DMS153 treated with DMSO at 0.1 percent for 48 hours (cell line): ENCODE measurements at regions not wholly inside any gene's neighbourhood (a gene's known extent, or its start where the extent isn't known, plus 50 kb on each side); places are given as distances from the start of the nearest gene placed in this dataset.
A peak's percentile ranks its signal among the peaks of the same experiment; 100 is the strongest.

ENCODE experiments used
- DNase-seq: peaks from one replicate; lab custom pipeline; 2025; ENCODE audit not compliant: unreplicated experiment; lab: John Stamatoyannopoulos, UW

DNA sequence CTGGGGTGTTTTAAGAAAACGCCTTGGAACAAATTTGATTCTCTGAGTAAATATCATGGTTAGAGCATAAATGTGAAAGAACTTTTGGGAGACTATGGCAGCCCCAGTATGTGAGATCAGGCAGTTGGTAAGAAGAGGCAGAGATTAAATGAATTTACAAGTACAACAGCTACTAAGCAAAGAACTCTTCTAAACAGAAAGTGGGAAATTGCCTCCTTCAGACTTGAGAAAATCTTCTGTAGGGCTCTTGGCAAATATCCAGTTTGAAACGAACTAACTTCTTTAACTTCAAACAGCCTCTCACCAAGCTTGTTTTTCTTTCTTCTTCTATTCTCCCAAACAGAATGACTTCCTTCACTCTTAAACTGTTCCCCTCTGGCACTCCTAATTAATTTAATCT is 337.7 kb downstream of the SIPA1L2 start:
- DNase-seq, result no peak

DNA sequence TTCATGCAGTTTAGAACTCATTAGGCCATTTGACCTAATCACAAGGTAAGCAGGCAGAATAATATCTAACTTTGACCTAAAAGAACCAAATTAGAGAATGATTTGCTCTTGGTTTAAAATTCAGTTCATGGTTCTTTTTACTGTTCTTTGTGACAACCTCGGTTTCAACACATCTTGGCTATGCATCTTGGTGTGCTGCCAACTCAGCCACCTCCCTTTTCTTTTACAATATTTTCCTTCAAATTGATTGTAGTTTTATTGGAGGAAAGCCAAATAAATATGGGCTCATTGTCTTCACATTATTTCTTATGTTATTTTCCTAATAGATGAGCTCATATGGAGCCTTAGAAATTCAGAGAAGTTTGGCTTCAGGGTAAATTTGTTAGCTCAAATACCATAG is 338.3 kb downstream of the SIPA1L2 start:
- DNase-seq, result no peak

DNA sequence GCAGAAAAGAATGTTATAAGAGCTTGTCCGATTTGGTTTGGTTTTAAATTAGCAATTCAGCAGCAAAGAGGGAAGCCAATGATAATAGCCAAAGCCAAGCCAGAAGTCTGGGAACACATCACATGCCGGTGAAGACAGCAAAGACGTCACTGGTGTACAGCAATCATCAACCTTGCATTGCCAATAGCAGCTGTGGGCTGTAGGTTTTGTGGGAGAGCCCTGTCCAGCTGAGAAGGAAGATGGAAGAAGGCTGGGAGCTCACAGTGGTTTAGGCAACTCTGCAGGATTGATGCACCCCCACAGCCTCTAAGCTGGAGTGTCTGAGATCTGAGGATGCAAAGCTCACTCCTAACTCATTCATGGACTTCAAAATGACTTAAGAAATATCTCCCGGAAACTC is 338.7 kb downstream of the SIPA1L2 start:
- DNase-seq, result no peak

DNA sequence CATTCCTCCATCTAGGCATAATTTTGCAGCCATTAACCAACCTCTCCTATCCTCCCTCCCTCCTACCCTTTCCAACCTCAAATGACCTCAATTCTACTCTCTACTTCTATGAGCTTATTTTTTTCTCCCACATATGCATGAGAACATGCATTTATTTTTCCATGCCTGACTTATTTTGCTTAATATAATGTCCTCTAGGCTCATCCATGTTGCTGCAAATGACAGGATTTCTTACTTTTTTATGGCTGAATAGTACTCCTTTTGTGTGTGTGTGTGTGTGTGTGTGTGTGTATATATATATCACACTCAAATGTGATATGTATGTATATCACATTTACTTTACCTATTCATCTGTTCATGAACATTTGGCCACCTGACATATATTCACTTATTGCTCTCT is 339.4 kb downstream of the SIPA1L2 start:
- no peak for DNase-seq

DNA sequence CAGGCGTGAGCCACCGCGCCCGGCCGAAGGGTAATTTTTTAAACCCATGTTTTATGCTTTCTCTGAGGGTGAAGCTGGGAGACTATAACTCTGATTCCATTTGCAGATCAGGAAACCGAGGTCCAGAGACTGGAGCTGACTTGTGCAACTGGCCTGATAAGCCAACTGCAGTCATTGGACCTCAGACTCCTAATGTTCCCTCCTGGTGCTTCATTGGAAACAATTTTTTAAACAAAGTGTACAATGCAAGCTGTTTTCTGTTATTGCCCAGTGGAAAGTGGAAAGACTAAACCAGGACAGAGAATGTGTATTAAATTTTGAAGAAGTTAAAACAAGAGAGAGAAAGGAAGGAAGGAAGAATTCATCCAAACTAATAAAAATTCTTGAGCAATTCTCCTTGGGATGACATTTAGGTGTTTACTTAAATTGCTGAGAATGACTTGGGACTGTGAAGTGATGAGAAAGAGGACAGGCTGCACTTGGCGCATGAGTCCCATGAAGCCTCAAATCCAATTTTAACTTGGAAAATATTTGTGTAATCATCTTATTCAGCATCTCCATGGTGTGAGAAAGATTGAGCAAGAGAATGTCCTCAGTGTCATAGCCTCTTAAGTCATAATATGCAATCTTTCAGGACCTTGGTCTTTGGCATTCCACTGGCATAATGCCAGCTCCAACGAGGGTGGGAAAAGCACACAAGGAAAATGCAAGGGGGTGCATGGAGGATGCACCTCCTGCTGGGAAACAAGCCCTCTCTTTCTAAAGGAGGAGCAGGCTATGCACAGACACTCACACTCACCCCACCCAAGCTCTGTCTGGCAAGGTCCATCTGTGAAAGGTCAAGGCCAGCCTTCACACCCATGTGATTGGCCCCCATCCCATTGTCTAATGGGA is 342.0 kb downstream of the SIPA1L2 start:
- DNase-seq, result no peak

DNA sequence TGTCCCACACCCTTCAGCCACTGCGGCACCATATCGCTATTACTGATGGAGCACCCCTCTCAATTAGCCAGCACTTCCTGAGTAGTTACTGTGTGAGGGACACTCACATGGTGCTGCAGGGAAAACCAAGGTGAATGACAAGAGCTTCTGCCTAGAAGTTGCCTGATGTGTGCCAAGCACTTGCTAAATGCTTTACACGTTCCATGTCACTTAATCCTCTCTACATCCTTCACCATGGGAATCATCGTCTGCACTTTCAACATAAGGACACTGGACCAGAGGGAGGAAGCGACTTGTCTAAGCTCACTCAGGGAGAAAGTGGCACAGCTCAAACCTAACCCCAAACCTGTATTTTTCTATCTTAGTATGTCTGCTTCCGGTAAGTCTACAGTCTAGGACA is 344.8 kb downstream of the SIPA1L2 start:
- no peak for DNase-seq

DNA sequence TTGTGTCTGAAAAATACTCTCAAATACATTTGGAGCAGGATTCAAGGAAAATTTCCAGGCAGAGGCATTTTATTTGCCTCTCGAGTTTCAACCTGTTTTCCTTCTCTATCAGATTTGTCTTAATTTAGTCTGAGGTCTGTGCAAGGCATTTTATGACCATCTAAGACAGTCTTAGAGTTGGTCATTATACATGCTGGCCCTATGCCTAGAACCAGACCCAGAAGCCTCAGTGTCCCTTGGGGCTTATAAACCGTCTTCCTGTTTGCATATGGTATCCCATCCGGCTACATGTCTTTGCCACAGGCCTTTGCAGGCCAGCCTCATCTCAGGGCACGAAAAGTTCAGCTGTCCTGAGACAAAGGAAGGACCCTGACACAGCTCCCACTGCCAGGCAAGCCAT is 346.1 kb downstream of the SIPA1L2 start:
- peak; percentile 49 for DNase-seq

DNA sequence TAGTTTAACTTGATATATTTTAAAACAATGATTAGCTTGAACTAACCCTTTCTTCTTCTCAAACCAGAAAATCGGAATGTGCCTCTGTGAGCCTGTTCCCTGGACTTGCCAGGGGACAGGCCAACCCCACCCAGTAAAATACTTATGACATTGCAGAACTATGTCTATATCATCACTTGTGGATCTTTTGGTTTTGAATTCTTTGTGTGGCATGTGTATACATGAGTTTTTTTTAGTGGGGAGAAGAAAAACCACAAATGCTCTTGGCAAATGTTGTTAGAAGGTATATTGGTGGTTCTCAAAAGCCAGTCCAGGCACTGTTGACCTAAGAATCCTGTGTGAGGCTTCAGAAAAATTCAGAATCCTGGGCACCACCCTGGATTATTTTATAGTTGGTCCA is 347.4 kb downstream of the SIPA1L2 start:
- DNase-seq, result no peak

DNA sequence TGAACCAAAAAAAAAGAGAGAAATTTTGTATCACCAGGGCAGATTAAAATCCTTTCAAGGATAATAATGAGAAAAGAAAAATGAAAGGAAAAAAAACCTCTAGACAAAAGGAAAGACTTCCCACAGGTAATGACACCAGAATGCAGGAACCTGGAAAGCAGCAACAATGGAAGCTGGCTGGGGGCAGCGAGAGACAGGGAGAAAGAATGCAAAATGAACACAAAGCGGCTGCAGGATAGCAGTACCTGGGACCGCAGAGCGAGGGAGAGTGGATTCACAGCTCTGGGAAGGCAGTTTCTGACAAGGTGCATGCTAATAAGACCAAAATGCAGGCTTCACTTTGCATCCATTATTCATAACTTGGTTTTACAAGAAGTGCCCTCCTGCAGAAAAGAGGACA is 349.0 kb downstream of the SIPA1L2 start:
- no peak for DNase-seq

DNA sequence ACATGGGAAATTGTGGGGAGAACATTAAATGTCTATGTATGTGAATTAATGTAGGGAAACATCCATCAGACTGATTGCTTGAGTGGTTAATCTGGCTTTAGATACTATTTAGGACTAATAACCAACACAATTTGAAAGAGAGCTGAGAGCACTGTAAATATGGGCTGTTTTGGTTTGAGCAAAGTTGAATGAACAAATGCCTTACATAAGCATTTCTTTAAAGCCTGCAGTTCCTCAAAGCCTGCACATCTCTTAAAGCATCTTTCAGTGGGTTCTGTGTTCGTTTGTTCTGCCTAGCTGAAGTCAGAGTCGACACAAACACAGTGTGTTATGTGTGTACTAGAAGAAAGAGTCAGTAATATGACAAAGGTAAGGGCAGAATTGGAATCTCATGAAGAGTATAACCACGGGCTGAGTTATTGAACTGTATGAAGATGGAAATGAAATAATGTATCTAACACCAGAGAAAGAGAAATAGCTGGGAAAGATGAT is 350.0 kb downstream of the SIPA1L2 start:
- DNase-seq, result no peak

DNA sequence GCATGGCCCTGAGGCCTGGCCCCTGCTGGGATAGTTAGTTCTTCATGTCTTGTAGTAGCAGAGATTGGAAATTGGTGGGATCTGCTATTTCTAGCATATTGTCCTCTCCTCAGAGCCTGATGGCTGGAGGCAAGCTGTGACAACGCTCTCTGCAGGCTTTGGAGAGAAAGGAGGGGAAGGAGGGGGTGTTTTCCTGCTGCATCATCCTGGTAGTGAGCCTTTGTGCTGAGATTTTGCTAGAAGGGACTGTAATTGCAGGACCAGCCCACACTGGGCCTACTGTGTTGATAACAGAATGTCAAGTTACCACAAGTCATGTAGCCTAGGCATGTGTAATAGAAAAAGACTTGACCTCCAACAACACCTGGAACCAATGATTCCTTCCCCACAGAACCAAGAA is 351.0 kb downstream of the SIPA1L2 start:
- no peak for DNase-seq

DNA sequence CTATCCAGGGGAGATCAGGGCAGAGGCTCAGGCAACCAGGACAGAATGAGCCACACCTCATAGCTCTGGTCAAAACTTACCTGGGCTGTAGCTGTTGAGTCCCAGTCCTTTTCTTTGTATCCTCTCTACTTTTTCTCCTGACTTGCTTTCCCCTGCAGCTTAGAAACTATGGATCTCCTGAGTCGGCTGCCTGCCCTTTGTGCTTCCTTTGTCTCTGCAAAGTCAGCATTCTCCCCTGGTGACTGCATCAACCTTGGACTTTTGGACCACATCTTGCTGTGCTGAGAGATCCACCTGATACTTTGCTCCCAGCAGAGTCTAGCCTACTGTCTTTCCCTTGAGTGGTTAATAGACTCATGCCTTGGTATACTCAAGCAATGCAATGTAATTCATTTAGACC is 353.3 kb downstream of the SIPA1L2 start:
- DNase-seq, result no peak

DNA sequence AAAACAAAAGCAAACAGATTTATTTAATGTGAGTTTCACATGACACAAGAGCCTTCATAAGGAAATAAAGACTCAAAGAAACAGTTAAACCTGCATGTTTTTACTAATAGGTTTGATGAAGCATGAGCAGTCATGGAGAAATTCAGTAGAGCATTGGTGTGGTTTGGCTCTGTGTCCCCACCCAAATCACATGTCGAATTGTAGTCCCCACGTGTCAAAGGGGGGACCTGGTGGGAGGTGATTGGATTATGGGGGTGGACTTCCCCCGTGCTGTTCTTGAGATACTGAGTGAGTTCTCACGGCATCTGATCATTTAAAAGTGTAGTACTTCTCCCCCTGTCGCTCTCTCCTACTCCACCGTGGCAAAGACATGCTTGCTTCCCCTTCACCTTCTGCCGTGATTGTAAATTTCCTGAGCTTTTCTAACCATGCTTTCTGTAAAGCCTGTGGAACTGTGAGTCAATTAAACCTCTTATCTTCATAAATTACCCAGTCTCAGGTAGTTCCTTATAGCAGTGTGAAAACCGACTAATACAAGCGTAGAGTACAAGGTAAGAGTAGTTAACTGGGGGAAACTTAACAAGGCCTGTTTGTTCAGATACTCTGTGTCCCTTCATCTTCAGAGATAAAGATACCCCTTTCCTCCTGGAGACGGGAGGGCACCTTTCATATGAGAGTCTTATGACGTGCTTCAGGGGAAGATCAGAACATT is 354.8 kb downstream of the SIPA1L2 start:
- no peak for DNase-seq

DNA sequence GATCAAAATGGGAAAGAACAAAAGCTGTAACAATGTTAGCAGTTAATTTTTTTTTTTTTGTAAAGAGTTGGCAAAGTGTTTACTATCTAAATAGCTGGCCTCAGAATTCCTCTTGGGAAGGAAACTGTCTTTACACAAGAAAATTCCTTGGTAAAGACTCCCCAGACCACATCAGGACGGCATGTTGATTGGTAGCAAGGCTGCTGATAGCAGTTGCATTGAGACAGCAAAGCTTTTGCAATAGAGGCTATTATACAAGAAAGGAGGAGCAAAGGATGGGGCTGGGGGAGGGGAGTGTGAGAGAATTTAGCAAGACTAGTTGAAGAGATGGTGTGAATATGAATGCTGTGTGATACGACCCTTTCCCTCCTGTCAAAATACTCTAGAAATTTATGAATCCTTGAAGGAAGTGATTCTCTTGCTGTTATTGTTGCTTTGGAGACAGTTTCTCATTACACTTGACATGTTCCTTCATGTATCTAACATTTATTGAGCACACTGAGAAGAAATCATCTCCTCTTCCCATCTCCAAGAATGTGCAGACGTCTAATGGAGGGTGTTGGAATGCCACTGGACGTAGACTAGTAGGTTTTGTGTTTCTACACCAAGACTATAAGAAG is 355.6 kb downstream of the SIPA1L2 start:
- no peak for DNase-seq

DNA sequence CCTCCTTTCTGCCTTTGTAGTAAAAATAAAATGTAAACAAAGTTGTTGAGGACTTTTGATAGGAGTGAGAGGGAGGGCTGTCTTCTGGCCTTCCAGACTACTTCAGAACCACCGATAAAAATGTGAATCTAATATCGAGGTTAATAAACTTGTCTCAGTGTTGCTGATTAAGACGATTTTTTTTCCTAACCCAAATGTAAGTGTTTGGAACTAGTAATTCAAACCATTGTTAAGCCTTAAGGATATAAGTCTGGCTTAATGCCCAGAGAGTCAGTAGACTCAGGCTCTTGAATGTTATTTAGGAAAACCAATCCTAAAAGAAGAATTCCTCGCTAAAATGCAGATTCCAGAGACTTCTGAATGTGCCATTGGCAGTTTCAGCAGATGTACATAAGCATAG is 356.9 kb downstream of the SIPA1L2 start:
- no peak for DNase-seq

DNA sequence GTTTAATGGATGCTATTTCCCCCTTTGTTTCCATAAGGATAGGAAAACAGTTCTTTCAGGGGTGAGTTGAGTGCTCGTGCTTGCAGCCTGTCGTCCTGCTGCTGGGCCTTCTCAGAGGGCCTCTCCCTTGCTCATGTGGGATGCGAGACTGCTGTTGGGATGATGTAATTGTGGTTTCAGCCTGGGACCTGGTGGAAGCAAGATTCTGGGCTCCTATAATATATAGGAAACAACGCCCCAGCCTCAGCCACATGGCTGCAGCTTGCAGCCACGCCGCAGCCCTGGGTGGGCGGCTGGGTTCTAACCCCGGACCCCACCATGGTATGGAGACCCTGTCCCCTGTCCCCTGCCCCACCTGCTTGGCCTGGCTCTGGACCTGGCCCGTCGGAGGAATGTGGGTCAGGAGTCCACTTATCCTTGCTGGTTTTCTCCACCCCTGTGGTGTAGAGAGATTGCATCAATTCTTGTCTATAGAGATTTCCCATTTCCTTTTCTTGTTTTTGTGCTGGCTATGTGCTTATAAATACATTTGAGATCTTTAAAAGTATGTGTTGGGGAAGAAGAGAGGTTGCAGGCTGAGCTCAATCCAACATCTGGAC is 357.8 kb downstream of the SIPA1L2 start:
- no peak for DNase-seq

DNA sequence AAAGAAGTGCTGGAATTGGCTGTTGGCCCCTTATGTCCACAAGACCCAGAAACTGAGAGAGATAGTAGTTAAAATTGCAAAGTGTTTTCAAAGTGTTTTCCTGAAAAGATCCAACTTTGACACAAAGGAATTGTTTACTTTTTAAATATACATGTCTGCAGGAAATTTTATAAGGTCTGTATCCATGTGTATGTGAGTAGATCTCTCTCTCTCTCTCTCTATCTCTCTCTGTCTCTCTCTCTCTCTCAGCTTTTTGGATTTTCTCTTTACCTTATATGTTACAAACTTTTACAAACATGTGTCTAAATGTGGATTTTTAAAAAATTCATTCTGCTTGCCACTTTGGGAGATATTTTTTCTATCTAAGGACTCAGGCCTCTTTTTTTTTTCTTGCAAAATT is 358.6 kb downstream of the SIPA1L2 start:
- no peak for DNase-seq

DNA sequence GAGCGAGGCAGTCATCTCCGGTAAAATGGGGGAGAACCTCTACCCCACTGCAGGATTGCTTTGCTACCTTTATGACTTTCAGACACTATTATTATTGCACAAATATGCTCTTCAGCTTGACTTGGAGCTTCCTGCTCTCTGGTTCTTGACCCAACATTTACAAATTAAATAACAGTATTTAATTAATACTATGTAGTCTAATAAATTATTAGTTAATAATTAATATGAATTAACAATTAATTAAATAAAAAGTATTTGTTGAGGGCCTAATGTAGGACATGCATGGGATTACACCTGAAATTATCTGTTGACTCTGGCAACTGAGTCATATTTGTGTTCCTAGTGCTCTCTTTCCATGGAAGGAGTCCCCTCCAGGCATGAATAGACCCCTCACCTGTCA is 359.9 kb downstream of the SIPA1L2 start:
- DNase-seq, result no peak

DNA sequence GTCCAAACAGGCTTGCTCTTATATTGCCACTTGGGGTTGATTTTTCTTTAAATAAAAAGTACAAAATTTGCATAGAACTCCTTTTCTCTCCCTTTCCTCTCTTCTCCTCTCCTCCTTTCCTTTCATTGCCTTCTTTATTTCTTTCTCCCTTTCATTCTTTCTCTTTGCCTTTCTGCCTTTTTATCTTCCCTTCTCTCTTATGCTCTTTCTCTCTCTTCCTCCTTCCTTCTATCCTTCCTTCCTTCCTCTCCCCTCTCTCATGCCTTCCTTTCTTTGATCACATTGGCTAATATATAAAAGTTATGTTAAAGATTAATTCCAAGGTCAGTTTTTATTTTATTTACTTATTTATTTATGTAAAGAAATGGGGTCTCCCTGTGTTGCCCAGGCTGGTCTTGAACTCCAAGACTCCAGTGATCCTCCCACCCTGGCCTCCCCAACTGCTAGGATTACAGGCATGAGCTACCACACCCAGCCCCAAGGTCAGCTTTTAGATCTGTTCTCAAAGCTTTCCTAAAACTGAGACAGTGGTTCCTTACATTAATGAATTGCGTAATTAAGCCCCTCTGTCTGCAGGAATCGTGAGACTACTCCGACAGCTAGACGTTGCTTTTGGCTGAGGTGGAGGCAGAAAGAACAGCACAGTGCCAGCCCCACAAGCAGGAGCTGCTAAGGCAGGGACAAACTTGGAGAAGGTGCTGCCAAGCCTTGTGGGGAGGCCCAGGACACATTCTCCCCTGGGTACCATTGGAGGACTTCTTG is 361.9 kb downstream of the SIPA1L2 start:
- no peak for DNase-seq

DNA sequence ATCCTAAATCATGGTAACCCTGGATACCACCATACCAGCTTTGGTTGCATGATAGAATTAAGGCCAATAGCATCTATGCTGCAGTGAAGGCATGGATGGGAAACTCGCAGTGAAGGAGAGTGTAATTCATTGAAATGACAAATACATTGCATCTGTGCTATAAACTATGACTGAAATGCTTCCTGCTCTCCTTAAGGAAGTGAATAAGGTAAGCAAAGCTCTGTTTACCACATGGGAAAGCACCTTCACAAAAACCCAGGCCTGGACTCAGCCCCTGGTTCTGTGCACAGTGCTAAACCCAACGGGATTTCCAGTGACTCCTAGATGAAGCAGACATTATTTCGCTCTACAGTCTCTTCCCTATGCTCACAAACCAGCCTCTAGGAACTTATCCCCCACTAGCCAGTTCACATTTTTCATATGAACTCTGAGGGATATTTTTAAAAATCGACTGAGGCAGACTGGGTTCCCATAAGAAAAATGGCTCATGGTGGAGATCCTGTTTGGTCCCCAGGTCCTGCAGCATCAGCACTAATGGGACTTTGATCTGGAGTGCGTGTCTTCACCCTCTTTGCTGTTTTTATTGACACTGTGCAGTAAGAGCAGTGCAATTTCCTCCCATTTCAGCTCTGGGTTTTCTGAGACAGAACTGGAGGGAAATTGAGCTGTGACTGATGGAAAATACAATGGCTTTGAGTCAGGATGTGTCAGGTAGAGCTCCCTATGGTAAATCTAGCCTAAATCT is 362.7 kb downstream of the SIPA1L2 start:
- DNase-seq, result peak; percentile 16
